Adrenal gland (tissue), 5 donors: ENCODE measurements at regions not wholly inside any gene's neighbourhood (a gene's known extent, or its start where the extent isn't known, plus 50 kb on each side); places are given as distances from the start of the nearest gene placed in this dataset.

ENCODE experiments used
- POLR2A ChIP-seq, 2 donors: fragments of 450-650 bp; IDR thresholded peaks; one replicate each; pipeline ENCODE4 v1.6.1; 2017; ENCODE audit warnings: antibody characterized with exemption in 2 of 2, mild to moderate bottlenecking in 2 of 2, moderate library complexity in 1 of 2
- TF ChIP-seq, protein P1 (sequence below), 6 experiments: fragments of 450-650 bp in 4 of 6; fragments of 200-600 bp in 2 of 6; sonication (generic) in 1 of 6; IDR thresholded peaks; 1 replicate in 5 of 6; 2 replicates in 1 of 6; pipeline versions ENCODE4 v1.5.1 to v1.8.0; 2016 to 2021; ENCODE audit warnings: antibody characterized with exemption in 6 of 6, mild to moderate bottlenecking in 2 of 6, moderate library complexity in 1 of 6
- donor health status: DM: no; HTN: no; CAD: no.

DNA sequence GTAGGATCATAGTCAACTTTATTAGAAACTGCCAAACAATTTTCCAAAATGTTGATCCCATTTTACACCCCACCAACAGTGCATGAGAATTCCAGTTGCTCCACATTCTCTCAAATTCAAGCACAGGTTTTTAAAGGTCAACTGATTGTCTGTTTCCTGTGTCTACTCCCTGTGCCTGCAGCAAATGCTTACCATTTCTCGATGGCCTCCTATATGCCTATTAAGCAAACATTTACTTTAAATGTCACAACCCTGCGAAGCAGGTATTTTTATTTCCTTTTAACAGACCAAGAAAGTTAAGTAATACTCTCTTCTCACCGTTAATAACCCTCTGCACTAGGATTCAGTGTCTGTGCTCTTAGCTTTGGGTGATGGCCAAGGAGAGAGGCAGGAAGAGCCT is 163.8 kb upstream of the EPB41L3 start:
- TF ChIP-seq, protein P1, sequence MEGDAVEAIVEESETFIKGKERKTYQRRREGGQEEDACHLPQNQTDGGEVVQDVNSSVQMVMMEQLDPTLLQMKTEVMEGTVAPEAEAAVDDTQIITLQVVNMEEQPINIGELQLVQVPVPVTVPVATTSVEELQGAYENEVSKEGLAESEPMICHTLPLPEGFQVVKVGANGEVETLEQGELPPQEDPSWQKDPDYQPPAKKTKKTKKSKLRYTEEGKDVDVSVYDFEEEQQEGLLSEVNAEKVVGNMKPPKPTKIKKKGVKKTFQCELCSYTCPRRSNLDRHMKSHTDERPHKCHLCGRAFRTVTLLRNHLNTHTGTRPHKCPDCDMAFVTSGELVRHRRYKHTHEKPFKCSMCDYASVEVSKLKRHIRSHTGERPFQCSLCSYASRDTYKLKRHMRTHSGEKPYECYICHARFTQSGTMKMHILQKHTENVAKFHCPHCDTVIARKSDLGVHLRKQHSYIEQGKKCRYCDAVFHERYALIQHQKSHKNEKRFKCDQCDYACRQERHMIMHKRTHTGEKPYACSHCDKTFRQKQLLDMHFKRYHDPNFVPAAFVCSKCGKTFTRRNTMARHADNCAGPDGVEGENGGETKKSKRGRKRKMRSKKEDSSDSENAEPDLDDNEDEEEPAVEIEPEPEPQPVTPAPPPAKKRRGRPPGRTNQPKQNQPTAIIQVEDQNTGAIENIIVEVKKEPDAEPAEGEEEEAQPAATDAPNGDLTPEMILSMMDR (IDR thresholded peaks at IDR 0.05): no peak
- TF ChIP-seq POLR2A (IDR thresholded peaks at IDR 0.05): no peak
